ENCODE measurements at regions not wholly inside any gene's neighbourhood (a gene's known extent, or its start where the extent isn't known, plus 50 kb on each side); places are given as distances from the start of the nearest gene placed in this dataset.
A peak's percentile ranks its signal among the peaks of the same experiment; 100 is the strongest.

GRCh38 chr11:11027288-11027687, 169.4 kb upstream of the ZBED5 start:
- Histone ChIP-seq H3K4me3 (no peak overlapping the region), H3K27me3 (ENCODE audit: insufficient read depth, low read depth) (0 out of 2 replicates have a peak, but pooled peaks cover 4% of the 10 kb centered on the region), H3K36me3 (ENCODE audit: low read depth) (no peaks in the 10 kb centered on the region), H3K9me2 (ENCODE audit: insufficient read depth) (no peaks in the 10 kb centered on the region), H3K4me2 (no peak overlapping the region), H2AFZ (no peak overlapping the region), H3K79me2 (ENCODE audit: low read depth) (no peaks in the 10 kb centered on the region), H3K4me1 (replicated peaks; ENCODE audit: insufficient read depth) (no peaks in the 10 kb centered on the region), H4K20me1 (ENCODE audit: insufficient read depth) (no peaks in the 10 kb centered on the region), H3K9me3 (ENCODE audit: insufficient read depth, low read depth) (no peaks in the 10 kb centered on the region), H3F3A (ENCODE audit: insufficient read depth, low read depth) (no peaks in the 10 kb centered on the region), H3K27ac (no peak overlapping the region)
- no TSS peak for BruUV-seq (replicated peaks)
- CTCF ChIA-PET, result interaction anchor here (0.7 to 1.8 kb wide), 5 partner anchors 12 to 761 kb away, joined by 3 to 20 read pairs (median 4); no protein-coding TSS in a partner anchor
- no peak for TF ChIP-seq EZH2 (IDR thresholded peaks at IDR 0.05; ENCODE audit: low read depth)
- no peak for TF ChIP-seq CTCF (conservative IDR thresholded peaks at IDR 0.05)
- POLR2A ChIA-PET (ENCODE audit: unreplicated experiment), result no interaction called here
- intact Hi-C loops (cut with micrococcal nuclease; ENCODE audit: unreplicated experiment), result no loop called here
- no peak for DNase-seq

DNA sequence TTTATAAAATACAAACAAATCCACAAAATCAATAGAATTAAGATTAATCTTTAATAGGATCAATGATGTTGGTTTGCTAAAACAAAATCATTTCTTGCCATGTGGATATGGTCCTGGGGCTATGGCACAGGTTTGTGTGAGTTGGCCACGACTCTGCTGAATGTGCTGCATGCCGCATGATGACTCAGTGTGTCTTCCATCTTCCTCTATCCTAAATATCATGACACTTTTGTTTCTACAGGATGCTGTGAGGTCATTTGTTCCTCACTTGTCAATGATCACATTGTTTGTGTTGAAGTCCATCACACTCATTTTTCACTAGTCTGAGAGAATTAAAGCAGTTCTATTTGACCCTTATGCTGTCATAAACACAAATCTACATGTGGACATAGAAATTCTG, 167.2 kb upstream of the ZBED5 start:
- TF ChIP-seq CTCF (conservative IDR thresholded peaks at IDR 0.05) (no peak), EZH2 (IDR thresholded peaks at IDR 0.05; ENCODE audit: low read depth) (no peak)
- Histone ChIP-seq H3K9me3 (ENCODE audit: insufficient read depth, low read depth) (no peaks in the 10 kb centered on the region), H3K36me3 (ENCODE audit: low read depth) (no peaks in the 10 kb centered on the region), H3K27ac (no peak overlapping the region), H3K4me1 (replicated peaks; ENCODE audit: insufficient read depth) (no peaks in the 10 kb centered on the region), H3F3A (ENCODE audit: insufficient read depth, low read depth) (no peaks in the 10 kb centered on the region), H3K4me2 (no peak overlapping the region), H2AFZ (no peak overlapping the region), H4K20me1 (ENCODE audit: insufficient read depth) (no peaks in the 10 kb centered on the region), H3K9me2 (ENCODE audit: insufficient read depth) (no peaks in the 10 kb centered on the region), H3K27me3 (ENCODE audit: insufficient read depth, low read depth) (no peaks in the 10 kb centered on the region), H3K4me3 (no peak overlapping the region), H3K79me2 (ENCODE audit: low read depth) (no peaks in the 10 kb centered on the region)
- intact Hi-C loops (cut with micrococcal nuclease; ENCODE audit: unreplicated experiment), result no loop called here
- POLR2A ChIA-PET (ENCODE audit: unreplicated experiment), result no interaction called here
- CTCF ChIA-PET, result no interaction called here
- no TSS peak for BruUV-seq (replicated peaks)
- no peak for DNase-seq

DNA sequence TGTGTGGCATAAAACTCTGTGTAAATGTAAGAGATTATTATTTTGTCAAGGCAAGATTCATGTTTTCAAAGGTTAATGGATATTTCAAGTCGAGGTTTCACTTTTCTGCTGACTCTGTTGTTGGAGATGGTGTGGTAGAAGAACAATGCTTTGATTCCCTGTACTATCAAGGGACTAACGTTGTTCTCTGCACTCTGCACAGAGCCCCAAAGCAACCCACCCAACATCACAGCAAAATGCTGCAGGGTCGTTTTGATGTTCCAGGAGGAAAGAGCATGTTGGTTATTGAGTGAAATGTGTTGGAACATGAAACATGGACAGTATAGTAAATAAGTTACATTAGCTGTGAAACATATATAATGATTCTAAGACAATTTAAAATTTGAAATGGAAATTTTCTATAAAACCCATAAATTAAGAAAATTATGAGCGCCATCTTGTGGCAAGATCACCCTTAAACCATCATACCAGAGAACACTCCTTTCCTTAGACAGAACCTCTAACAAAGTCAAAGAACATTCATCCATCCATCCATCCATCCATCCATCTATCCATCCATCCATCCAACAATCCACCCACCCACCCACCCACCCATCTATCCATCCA, 164.4 kb upstream of the ZBED5 start:
- Histone ChIP-seq H3K4me3 (no peak overlapping the region), H2AFZ (no peak overlapping the region), H3K79me2 (ENCODE audit: low read depth) (no peaks in the 10 kb centered on the region), H3K9me3 (ENCODE audit: insufficient read depth, low read depth) (no peaks in the 10 kb centered on the region), H3F3A (ENCODE audit: insufficient read depth, low read depth) (no peaks in the 10 kb centered on the region), H3K27ac (no peak overlapping the region), H3K4me2 (no peak overlapping the region), H3K27me3 (ENCODE audit: insufficient read depth, low read depth) (no peaks in the 10 kb centered on the region), H3K4me1 (replicated peaks; ENCODE audit: insufficient read depth) (no peaks in the 10 kb centered on the region), H3K9me2 (ENCODE audit: insufficient read depth) (no peaks in the 10 kb centered on the region), H4K20me1 (ENCODE audit: insufficient read depth) (no peaks in the 10 kb centered on the region), H3K36me3 (ENCODE audit: low read depth) (no peaks in the 10 kb centered on the region)
- POLR2A ChIA-PET (ENCODE audit: unreplicated experiment), result no interaction called here
- CTCF ChIA-PET, result no interaction called here
- intact Hi-C loops (cut with micrococcal nuclease; ENCODE audit: unreplicated experiment), result loop anchor here (1.0 to 2.0 kb wide), 2 partner anchors 89 to 230 kb away; no protein-coding TSS in a partner anchor
- TF ChIP-seq CTCF (conservative IDR thresholded peaks at IDR 0.05) (peak; percentile 61), EZH2 (IDR thresholded peaks at IDR 0.05; ENCODE audit: low read depth) (no peak)
- no peak for DNase-seq
- BruUV-seq (replicated peaks), result no TSS peak
